ENCODE measurements at regions not wholly inside any gene's neighbourhood (a gene's known extent, or its start where the extent isn't known, plus 50 kb on each side); places are given as distances from the start of the nearest gene placed in this dataset.

GRCh38 chr11:20253796-20254195, 93.5 kb upstream of the DBX1 start:
- no peak overlapping the region for H3K27ac Mint-ChIP-seq
- DNase-seq (no peak), ATAC-seq (ENCODE audit: low read depth) (no peak)
- TF ChIP-seq CTCF (IDR thresholded peaks at IDR 0.05), result no peak
- H3K4me1 Mint-ChIP-seq, result no peaks in the 10 kb centered on the region
- H3K36me3 Mint-ChIP-seq (ENCODE audit: low read depth), result no peaks in the 10 kb centered on the region
- no peaks in the 10 kb centered on the region for H3K9me3 Mint-ChIP-seq
- CTCF ChIA-PET, result no interaction called here
- peaks cover 3% of the 10 kb centered on the region for H3K27me3 Mint-ChIP-seq
- H3K4me3 Mint-ChIP-seq, result no peak overlapping the region
- intact Hi-C loops (cut with micrococcal nuclease), result no loop called here
- POLR2A ChIA-PET, result no interaction called here

- intact Hi-C loops (cut with micrococcal nuclease), result no loop called here
- POLR2A ChIA-PET, result no interaction called here
- H3K36me3 Mint-ChIP-seq (ENCODE audit: low read depth), result no peaks in the 10 kb centered on the region
- no peak for DNase-seq
- no peak overlapping the region for H3K4me3 Mint-ChIP-seq
- CTCF ChIA-PET, result no interaction called here
- no peak overlapping the region for H3K27ac Mint-ChIP-seq
- H3K9me3 Mint-ChIP-seq, result no peaks in the 10 kb centered on the region
- no peak for TF ChIP-seq CTCF (IDR thresholded peaks at IDR 0.05)
- ATAC-seq (ENCODE audit: low read depth), result no peak
- no peaks in the 10 kb centered on the region for H3K4me1 Mint-ChIP-seq
- peaks cover 7% of the 10 kb centered on the region for H3K27me3 Mint-ChIP-seq
Measured at GRCh38 chr11:20251496-20251895, 91.2 kb upstream of the DBX1 start.

- Mint-ChIP-seq H3K9me3 (no peaks in the 10 kb centered on the region), H3K27ac (no peak overlapping the region), H3K36me3 (ENCODE audit: low read depth) (no peaks in the 10 kb centered on the region), H3K4me3 (no peak overlapping the region), H3K4me1 (no peaks in the 10 kb centered on the region), H3K27me3 (peaks cover 7% of the 10 kb centered on the region)
- no peak for ATAC-seq (ENCODE audit: low read depth)
- ChIA-PET POLR2A (no interaction called here), CTCF (no interaction called here)
- intact Hi-C loops (cut with micrococcal nuclease), result no loop called here
- no peak for TF ChIP-seq CTCF (IDR thresholded peaks at IDR 0.05)
- DNase-seq, result no peak
Measured at GRCh38 chr11:20250644-20251247, 90.5 kb upstream of the DBX1 start.

GRCh38 chr11:20249796-20250195, 89.5 kb upstream of the DBX1 start:
- POLR2A ChIA-PET, result no interaction called here
- Mint-ChIP-seq H3K4me1 (no peaks in the 10 kb centered on the region), H3K9me3 (no peaks in the 10 kb centered on the region), H3K4me3 (no peak overlapping the region), H3K36me3 (ENCODE audit: low read depth) (no peaks in the 10 kb centered on the region), H3K27ac (no peak overlapping the region), H3K27me3 (peaks cover 7% of the 10 kb centered on the region)
- no peak for TF ChIP-seq CTCF (IDR thresholded peaks at IDR 0.05)
- no peak for DNase-seq
- intact Hi-C loops (cut with micrococcal nuclease), result no loop called here
- CTCF ChIA-PET, result no interaction called here
- ATAC-seq (ENCODE audit: low read depth), result no peak

- no peaks in the 10 kb centered on the region for H3K9me3 Mint-ChIP-seq
- peaks cover 7% of the 10 kb centered on the region for H3K27me3 Mint-ChIP-seq
- no peak overlapping the region for H3K4me3 Mint-ChIP-seq
- CTCF ChIA-PET, result no interaction called here
- DNase-seq, result no peak
- H3K4me1 Mint-ChIP-seq, result no peaks in the 10 kb centered on the region
- ATAC-seq (ENCODE audit: low read depth), result no peak
- intact Hi-C loops (cut with micrococcal nuclease), result no loop called here
- no peaks in the 10 kb centered on the region for H3K36me3 Mint-ChIP-seq (ENCODE audit: low read depth)
- POLR2A ChIA-PET, result no interaction called here
- no peak overlapping the region for H3K27ac Mint-ChIP-seq
- no peak for TF ChIP-seq CTCF (IDR thresholded peaks at IDR 0.05)
Measured at GRCh38 chr11:20249378-20249777, 89.1 kb upstream of the DBX1 start.

All from activated B cell treated with CpG ODN at 0.5 μM for 24 hours (primary cell).